Peyer's patch (tissue), 4 donors: ENCODE measurements at regions not wholly inside any gene's neighbourhood (a gene's known extent, or its start where the extent isn't known, plus 50 kb on each side); places are given as distances from the start of the nearest gene placed in this dataset.

Experiments used
- DNase-seq, 3 donors: peaks; one replicate each; pipeline ENCODE4 v3.0.0-alpha.2; 2017 to 2019
- H3K27ac ChIP-seq, 4 donors: fragments of 200-600 bp; sonication (generic); one replicate each; pipeline ENCODE4 v1.5.1; 2016 to 2019
- H3K27me3 ChIP-seq, 2 donors: fragments of 200-600 bp; sonication (generic); one replicate each; pipeline ENCODE4 v1.5.1; 2019
- H3K36me3 ChIP-seq, 3 donors: fragments of 200-600 bp; sonication (generic); one replicate each; pipeline ENCODE4 v1.5.1; 2016 to 2019
- H3K4me1 ChIP-seq, 4 donors: fragments of 200-600 bp; sonication (generic); one replicate each; pipeline ENCODE4 v1.5.1; 2016 to 2019
- H3K4me3 ChIP-seq, 4 donors: fragments of 200-600 bp; sonication (generic); 1 replicate in 3 of 4; 2 replicates in 1 of 4; pipeline ENCODE4 v1.5.1; 2016 to 2019; ENCODE audit warnings: mild to moderate bottlenecking in 1 of 4
- H3K9me3 ChIP-seq, 4 donors: fragments of 200-600 bp; sonication (generic); one replicate each; pipeline ENCODE4 v1.5.1; 2016 to 2019; ENCODE audit warnings: mild to moderate bottlenecking in 1 of 4
- CTCF ChIP-seq, 6 experiments: fragments of 450-650 bp in 4 of 6; fragments of 200-600 bp in 2 of 6; sonication (generic) in 1 of 6; IDR thresholded peaks; one replicate each; pipeline ENCODE4 v1.5.1; 2017 to 2019; ENCODE audit warnings: antibody characterized with exemption in 6 of 6, mild to moderate bottlenecking in 3 of 6, moderate library complexity in 1 of 6
- POLR2A ChIP-seq, 2 donors: fragments of 450-650 bp; IDR thresholded peaks; one replicate each; pipeline ENCODE4 v1.5.1; 2017; ENCODE audit warnings: antibody characterized with exemption in 2 of 2, mild to moderate bottlenecking in 2 of 2, moderate library complexity in 2 of 2

DNA sequence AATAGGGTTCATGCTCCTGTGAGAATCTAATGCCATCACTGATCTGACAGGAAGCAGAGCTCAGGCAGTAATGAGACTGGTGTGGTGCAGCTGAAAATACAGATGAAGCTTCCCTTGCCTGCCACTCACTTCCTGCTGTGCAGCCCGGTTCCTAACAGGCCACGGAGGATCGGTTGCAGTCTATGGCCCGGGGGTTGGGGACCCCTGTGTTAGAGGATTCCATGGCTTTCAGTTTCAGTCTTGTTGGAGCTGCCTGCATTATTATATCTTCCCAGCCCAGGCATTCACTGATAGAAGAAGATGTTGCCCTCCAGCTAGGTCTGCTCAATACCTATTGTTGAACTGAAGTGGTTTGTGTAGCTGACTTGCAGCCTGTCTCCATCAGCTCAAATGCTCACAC, 1298.8 kb downstream of the TYW1 start:
- Histone ChIP-seq H3K4me3 (no peak overlapping the region), H3K27ac (no peak overlapping the region), H3K9me3 (no peaks in the 10 kb centered on the region), H3K4me1 (no peaks in the 10 kb centered on the region), H3K36me3 (no peaks in the 10 kb centered on the region), H3K27me3 (no peaks in the 10 kb centered on the region)
- TF ChIP-seq POLR2A (IDR thresholded peaks at IDR 0.05) (no peak), CTCF (IDR thresholded peaks at IDR 0.05) (no peak)
- no peak for DNase-seq

GRCh38 chr7:68304536-68304935, 1293.7 kb upstream of the AUTS2 start:
- H3K4me1 ChIP-seq: no peaks in the 10 kb centered on the region
- peaks cover 0 to 2% (median 0%) of the 10 kb centered on the region in 4 donors for H3K9me3 ChIP-seq
- no peak overlapping the region for H3K4me3 ChIP-seq
- H3K36me3 ChIP-seq: no peaks in the 10 kb centered on the region
- no peak for DNase-seq
- no peaks in the 10 kb centered on the region for H3K27me3 ChIP-seq
- TF ChIP-seq CTCF (IDR thresholded peaks at IDR 0.05) (no peak), POLR2A (IDR thresholded peaks at IDR 0.05) (no peak)
- no peak overlapping the region for H3K27ac ChIP-seq

DNA sequence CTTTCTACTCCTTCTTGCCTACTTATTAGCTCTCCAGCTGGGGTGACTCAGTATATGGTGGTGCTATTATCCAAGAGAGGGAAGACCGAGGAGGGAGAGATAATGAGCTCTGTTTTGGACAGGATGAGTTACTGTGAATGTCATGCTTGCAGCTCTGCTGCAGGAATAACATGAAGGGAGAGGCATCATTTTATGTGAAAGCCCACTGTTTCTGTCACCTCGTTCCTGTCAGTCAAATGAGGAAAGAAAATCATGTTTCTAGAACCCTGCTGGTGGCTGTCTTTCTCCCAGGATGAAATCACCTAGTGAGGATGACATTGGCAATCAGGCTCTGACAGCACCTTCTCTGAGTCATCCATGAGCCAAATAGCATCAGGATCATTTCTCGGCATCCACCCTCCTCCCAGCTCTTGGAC, 1291.6 kb upstream of the AUTS2 start:
- Histone ChIP-seq H3K4me1 (no peaks in the 10 kb centered on the region), H3K27ac (no peak overlapping the region), H3K9me3 (peaks cover 0 to 2% (median 0%) of the 10 kb centered on the region in 4 donors), H3K27me3 (no peaks in the 10 kb centered on the region), H3K4me3 (no peak overlapping the region), H3K36me3 (no peaks in the 10 kb centered on the region)
- no peak for DNase-seq
- TF ChIP-seq POLR2A (IDR thresholded peaks at IDR 0.05): no peak
- no peak for TF ChIP-seq CTCF (IDR thresholded peaks at IDR 0.05)

GRCh38 chr7:68309271-68309670, 1289.0 kb upstream of the AUTS2 start:
- DNase-seq: no peak
- TF ChIP-seq POLR2A (IDR thresholded peaks at IDR 0.05): no peak
- no peak for TF ChIP-seq CTCF (IDR thresholded peaks at IDR 0.05)
- H3K9me3 ChIP-seq: no peaks in the 10 kb centered on the region
- H3K27ac ChIP-seq: no peak overlapping the region
- H3K4me1 ChIP-seq: no peaks in the 10 kb centered on the region
- H3K4me3 ChIP-seq: no peak overlapping the region
- no peaks in the 10 kb centered on the region for H3K27me3 ChIP-seq
- no peaks in the 10 kb centered on the region for H3K36me3 ChIP-seq

- H3K36me3 ChIP-seq: no peaks in the 10 kb centered on the region
- no peaks in the 10 kb centered on the region for H3K9me3 ChIP-seq
- H3K27ac ChIP-seq: no peak overlapping the region
- no peak overlapping the region for H3K4me3 ChIP-seq
- DNase-seq: no peak
- no peaks in the 10 kb centered on the region for H3K27me3 ChIP-seq
- TF ChIP-seq CTCF (IDR thresholded peaks at IDR 0.05): no peak
- H3K4me1 ChIP-seq: no peaks in the 10 kb centered on the region
These were observed 1288.5 kb upstream of the AUTS2 start for GRCh38 chr7:68309806-68310205.

DNA sequence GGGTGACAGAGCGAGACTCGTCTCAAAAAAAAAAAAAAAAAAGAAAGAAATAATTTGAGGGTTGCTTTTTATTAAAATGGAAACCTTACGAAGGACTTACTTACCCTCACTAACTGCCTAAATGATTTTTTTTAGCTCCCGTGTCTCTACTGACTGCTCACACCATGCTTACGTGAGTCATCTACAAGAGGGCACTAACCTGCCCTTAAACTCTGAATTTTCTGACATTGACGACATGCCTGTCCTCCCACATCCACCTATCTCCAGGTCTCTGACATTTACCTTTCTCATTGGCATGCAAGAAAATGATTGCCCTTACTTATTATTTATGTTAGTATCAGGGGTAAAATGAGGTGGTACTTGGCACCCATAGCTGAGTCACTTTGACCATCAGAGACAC, 1286.3 kb upstream of the AUTS2 start:
- Histone ChIP-seq H3K4me3 (no peak overlapping the region), H3K27me3 (no peaks in the 10 kb centered on the region), H3K36me3 (no peaks in the 10 kb centered on the region), H3K4me1 (no peaks in the 10 kb centered on the region), H3K9me3 (no peaks in the 10 kb centered on the region), H3K27ac (no peak overlapping the region)
- TF ChIP-seq CTCF (IDR thresholded peaks at IDR 0.05) (no peak), POLR2A (IDR thresholded peaks at IDR 0.05) (no peak)
- no peak for DNase-seq
